ENCODE measurements at regions not wholly inside any gene's neighbourhood (a gene's known extent, or its start where the extent isn't known, plus 50 kb on each side); places are given as distances from the start of the nearest gene placed in this dataset.
"Not testable (repeated sequence)": the region's sequence is repeated elsewhere in the genome, so short reads cannot be mapped to it uniquely, and the experiment has no call there.

DNA sequence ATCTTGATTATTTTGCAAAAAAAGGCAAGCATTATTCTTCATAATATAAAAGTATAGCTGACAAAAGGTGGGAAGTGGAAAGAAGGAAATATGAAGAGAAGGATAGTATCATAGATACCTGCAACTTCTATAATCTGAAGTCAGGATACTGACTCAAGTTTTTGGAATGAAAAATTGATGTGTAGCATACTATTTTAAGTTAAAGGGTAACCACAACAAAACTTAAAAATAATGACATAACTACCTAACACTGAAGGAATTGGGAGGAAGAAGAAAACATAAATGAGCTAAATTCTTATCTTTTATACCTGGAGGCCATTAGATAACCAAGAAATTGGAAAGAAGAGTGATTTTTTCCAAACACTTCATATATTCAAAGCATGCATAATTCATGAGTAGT, 51.8 kb upstream of the TLE1 start:
- no peak for DNase-seq (ENCODE audit: low read depth, low spot score)

DNA sequence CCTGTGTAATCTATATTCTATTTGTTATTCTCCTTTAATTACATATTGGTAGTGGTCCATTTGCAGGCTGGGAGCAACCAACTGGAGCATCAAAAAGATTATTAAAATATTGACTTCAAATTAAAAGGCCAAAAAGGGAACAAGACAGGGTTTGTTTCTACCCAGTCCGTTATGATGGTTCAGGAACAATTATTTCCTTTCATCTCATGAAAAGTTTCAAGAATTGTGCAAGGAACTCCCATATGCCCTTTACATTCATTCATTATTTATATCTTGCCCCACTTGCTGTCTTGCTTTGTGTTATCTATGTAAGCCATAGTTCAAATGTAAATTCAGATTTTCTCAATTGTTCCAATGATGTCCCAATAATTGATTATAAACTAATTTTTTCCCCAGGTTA, 58.7 kb upstream of the TLE1 start:
- DNase-seq (ENCODE audit: low read depth, low spot score), result no peak

DNA sequence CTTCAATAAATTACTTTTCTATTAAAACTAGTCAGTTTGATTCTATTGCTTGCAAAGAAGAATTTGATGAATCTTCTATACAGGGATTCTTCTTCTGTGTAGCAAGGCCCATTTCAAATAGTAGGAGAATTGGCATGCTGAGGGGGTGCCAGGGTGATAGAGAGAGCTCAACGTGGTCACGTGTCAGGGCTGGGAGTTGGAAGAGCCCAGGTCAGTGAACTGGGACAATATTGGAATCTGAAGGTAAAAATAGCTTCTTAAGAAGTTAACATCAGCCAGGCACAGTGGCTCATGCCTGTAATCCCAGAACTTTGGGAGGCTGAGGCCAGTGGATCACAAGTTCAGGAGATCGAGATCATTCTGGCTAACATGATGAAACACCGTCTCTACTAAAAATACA, 64.1 kb upstream of the TLE1 start:
- no peak for DNase-seq (ENCODE audit: low read depth, low spot score)

DNA sequence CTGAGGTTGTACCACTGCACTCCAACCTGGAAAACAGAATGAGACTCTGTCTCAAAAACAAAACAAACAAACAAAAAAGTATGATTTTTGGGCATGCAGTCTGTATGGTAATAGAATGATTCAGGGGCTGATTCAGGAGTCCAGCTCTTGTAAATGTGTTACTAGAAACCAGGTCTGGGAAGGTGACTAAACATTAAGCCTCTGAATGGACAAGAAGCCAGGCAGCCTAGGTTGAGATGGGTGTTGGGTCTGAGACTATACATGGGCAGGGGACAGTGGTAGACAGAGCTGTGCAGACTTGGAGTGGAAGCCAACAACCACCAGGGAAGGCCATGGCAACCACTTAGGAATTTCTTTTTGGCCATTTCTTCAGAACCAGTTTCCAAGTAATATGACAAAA, 64.9 kb upstream of the TLE1 start:
- DNase-seq (ENCODE audit: low read depth, low spot score), result no peak

DNA sequence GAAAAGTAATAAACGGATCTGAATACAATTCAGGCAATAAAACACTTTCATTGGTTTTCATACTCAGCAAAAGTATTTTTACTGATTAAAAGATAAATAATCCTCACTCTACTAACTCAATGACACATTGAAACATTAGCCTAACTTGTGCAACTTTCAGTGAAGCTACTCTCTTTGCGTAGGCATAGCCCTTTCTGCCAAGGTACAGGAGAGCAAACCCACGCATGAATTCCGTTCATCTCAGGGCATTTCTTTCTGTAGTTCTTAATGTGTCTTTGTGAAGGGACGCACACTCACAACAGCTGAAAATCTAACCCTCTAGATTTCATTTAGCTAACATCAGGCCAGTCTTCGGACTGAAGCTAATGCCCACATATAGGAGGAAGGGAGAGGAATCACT, 66.4 kb upstream of the TLE1 start:
- no peak for DNase-seq (ENCODE audit: low read depth, low spot score)

DNA sequence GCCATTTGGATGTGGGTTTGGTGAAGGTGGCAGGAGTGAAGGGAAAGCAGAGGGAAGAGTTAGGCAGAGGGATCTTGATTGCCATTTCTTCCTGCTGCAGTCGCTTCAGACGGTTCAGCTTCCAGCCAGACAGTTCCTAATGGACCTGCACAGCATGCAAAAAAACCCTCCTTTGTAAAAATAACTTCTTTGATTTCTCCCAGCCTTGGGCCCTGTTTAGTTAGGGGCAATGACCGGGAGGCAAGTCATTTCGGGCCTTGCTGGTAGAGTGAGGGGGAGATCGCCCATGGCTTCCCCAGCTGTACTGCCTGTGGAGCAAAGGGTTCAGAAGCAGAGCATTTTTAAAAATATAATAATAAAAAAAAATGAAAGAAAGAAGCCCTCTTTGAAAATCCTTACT, 67.2 kb upstream of the TLE1 start:
- no peak for DNase-seq (ENCODE audit: low read depth, low spot score)

DNA sequence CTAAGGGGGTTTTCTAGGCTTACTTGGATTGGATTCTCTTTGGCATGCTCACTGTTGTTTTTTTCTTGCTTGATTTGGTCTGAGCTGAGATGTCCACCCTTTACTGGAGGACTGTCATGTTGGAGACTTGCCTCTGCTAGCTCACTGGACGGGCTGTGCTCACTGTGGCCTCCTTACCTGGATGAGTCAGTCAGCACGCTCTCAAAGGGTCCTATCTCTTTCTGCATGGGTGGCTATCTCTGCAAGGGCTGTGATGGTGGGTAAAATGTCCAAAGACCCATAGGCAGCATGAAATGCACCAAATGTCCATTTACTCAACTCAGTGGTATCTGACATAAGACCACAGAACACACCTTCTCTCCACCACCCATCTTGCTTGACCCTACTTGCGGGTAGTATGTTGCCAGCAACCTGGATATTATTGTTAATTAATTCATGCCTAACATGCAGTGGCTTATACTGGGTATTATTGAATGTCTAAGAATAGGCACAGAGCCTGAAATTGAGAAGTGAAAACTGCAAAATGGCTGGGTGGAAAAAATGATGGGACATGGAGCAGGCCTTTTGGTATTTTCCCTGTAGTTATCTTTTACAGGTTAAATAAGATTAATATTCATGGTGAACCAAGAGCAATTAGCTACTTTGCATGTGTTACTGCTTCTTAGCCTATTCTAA, 68.9 kb upstream of the TLE1 start:
- DNase-seq (ENCODE audit: low read depth, low spot score), result no peak

DNA sequence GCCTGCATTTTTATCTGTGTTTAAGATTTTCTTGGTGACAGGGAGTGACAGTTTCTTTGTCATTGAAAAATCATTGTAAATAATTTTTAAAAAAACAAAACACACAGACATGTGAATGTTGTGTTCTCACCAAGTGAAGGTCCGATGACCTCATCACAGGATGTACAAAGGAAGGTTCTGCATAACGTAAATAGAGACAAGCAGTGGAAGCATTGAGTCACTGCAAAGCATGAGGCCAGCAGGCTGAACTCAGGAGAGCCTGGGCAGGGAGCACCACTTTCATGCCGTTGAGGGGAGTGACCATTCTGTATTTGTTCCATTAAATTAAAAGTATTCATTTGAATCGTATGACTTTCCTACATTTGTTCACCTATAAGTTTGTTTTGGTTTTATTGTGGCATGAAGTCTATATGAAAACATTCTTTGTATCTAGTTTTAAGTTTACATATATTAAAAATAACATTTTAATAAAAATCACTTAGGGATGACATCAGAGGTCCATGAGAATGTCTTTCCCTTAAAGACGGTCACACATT, 70.4 kb upstream of the TLE1 start:
- DNase-seq (ENCODE audit: low read depth, low spot score), result peak; percentile 54

DNA sequence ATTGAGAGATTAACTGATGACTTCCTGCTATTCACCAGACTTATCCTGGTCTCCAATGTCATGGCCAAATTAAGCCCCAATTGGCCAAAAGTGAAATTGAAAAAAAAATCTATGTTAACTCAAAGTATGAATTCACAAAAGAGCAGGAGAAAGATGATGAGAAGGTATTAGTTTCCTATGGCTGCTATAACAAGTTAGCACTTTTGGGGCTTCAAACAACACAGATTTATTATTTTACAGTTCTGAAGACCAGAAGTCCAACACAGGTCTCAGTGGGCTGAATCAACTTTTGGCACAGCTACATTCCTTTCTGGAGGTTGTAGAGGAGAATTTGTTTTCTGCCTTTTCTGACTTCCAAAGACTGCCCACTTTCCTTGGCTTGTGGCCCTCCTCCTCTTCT, 78.6 kb upstream of the TLE1 start:
- no peak for DNase-seq (ENCODE audit: low read depth, low spot score)

DNA sequence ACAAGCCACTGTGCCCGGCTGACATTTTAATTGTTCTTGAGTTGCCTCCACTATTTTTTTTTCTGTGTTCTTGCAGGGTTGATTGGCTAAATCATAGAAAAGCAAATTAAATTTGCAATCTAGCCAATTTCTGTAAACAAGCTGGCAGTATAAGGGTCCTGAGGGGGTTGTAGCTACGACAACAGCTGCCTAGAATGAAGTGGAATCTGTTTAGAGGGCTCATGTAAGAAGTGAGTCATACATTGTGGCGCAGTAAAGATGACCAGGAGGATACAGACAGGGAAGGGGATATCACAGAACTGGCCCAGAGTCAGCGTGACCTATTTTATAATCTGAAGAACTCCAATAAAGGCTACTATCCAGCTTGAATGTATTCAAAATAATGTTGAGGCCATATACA, 82.2 kb upstream of the TLE1 start:
- no peak for DNase-seq (ENCODE audit: low read depth, low spot score)

DNA sequence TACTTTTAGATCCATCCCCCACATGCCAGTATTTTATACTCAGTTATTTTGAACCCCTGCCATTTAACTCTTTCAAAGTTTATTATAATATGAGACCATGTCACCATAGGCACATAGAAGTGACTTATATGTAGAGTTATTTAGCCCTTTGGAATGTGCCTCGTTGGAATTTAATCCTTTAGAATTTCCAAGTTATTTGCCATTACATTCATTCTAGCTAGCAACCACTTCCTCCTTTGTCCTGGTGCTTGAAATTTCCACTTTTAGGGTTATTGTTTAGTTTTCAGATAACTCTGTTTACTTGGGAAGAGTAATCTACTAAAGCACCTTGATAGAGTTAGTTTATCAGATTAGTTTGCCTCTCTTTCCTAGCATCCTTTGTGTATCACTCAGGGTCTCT, 82.8 kb upstream of the TLE1 start:
- no peak for DNase-seq (ENCODE audit: low read depth, low spot score)

DNA sequence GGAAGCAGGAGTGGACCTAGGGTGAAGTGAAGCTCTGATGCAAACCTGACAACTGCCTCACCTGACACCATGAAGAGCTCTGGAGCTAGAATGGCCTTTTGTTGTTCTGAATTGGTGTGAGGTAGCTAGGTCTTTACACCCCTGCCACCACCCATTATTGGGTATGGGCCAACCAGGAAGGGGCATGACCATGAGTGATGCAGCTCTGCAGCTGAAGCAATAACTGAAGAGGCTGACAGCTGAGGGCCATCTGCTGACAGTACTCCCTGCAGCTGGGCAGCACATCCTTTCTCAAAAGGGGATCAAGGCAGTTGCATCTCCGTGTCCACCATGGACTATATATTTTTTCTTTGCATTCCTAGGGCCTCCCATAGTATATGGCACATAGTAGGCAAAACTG, 87.0 kb upstream of the TLE1 start:
- no peak for DNase-seq (ENCODE audit: low read depth, low spot score)

DNA sequence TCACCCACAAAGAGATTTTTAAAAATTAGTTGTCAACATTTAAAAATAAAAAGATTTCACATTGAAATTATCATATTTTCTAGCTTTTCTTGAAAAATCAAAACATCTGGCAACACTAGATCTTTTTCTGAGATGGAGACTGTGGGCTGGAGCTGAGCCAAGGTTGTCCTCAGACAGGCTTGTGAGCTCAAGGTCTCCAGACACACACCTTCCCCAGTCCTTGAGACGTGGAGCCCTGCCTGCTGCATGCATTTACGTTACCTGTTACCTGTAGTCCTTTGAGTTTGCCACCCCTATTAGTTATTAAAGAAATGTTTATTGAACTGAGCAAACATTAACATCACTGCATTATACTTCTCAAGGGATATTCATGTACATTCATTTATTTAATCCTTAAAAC, 87.5 kb upstream of the TLE1 start:
- no peak for DNase-seq (ENCODE audit: low read depth, low spot score)

DNA sequence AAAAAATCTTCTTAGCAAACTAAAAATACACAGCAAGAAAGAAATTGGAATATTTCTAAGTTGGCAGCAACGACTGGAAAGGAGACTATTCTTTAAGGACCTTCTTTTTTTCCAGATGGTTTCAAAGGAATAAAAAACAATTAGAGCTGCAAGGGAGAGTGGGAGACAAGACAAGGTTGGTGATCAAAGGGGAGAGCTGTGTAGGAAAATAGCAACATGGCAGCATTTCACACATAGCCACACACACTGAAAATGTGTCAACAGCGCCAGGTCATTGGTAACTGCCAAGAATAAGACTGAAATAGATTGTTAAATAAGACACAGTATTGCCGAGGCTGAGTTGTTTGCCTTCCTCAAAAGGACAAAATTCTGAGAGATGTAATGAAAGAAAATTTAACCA, 88.1 kb upstream of the TLE1 start:
- no peak for DNase-seq (ENCODE audit: low read depth, low spot score)

DNA sequence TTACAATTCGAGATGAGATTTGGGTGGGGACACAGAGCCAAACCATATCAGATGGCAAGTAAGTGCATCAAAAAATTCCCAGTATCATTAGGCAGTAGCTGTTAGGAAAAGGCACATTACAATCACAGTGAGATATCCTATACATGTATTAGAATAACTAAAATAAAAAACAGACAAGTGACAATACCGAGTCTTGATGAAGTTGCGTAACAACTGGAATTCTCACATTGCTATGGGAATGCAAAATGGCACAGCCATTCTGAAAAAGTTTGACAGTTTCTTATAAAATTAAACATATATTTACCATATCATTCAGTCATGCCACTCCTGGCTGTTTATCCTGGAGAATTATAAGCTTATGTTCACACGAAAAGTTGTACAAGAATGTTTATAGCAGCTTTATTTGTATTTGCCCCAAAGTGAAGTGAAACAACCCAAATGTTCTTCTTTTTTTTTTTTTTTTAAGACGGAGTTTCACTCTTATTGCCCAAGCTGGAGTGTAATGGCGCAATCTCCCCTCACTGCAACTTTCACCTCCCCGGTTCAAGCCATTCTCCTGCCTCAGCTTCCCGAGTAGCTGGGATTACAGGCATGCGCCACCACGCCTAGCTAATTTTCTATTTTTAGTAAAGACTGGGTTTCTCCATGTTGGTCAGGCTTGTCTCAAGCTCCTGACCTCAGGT, 93.1 kb upstream of the TLE1 start:
- DNase-seq (ENCODE audit: low read depth, low spot score), result no peak

DNA sequence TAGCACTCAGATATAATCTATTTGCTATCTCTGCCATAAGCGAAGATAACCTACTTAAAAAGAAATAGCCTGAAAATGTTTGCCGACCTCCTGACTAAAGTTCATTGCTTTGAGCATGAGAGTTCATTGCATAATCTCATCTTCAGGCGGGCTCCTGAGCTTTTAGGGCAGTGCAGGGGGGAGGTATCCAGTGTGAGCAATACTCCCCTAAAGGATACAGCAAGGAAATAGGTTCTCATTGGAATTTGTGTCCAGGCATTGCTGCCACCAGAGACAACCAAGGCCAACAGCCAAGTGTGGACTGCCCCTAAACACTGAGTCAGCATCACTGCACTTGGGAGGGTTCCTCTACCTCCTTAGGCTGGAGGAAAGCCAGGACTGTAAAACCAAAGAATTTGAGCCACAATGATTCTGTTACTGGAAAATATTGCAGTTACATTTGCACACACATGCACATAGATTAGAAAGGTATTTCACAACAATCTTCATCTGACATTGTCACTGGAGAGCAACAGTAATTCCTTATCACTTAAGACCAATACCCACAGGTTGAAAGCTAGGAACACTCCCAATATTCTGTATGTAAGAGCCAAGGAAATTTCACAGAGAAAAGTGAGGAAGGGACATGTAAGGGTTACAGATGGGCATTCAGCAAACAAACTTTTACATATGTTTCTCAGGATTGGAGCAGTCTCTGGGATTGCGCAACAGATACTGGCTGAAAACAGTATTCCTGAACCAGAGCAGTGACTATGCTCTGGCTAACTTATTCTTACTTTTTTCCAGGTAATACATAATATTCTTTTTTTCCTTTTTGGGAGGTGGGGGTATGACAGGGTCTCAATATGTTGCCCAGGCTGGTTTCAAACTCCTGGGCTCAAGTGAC, 98.6 kb upstream of the TLE1 start:
- peak; percentile 17 for DNase-seq (ENCODE audit: low read depth, low spot score)

DNA sequence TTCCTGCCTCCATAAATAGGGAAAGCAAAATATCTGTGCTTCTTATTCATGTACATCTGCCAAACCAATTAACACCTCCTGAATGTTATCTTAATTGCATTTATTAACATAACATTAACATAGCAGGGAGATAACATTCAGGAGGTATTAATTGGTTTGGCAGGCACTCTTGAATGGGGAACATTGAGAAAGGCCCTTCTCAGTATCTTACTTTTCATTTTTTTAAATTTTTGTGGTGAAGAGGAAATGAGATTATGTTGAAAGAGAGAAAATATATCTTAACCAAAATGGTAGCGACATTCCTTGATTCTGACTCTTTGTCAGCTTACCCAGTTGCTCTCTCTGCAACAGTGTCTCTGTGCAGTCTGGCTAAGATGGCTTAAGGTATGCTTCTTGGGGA, 100.4 kb upstream of the TLE1 start:
- no peak for DNase-seq (ENCODE audit: low read depth, low spot score)

DNA sequence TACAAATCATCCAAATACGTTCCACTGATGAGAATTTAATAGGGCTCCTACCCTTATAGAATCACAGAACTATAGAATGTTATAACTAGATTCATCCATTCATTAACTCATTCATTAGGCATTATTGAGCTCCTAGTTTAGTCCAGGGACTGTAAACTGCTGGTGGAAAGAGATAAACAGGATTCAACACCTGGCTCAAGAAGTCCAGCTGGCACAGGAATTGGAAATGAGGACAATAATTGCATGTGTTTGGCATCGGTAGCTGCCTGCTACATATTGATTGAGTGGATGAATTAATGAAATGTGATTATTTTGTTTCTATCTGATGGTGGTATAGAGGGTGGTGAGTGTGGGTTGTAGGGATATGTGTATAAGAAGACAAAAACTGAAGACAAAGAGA, 100.8 kb upstream of the TLE1 start:
- no peak for DNase-seq (ENCODE audit: low read depth, low spot score)

DNA sequence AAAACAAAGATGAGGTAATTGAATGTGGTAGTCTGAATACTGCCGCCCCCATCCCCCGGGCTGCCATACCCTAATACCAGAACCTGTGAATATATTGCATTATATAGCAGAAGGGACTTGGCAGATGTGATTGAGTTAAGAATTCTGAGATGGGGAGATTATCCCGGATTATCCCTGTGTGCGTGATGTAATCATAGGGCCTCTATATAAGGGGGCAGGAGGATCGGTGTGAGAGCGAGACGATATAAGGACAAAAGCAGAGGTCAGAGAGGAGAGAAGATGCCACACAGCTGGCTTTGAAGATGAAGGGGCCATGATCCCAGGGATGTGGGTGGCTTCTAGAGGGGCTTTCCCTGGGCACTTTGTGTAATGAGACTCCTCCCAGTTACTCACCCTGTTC, 101.7 kb upstream of the TLE1 start:
- no peak for DNase-seq (ENCODE audit: low read depth, low spot score)

DNA sequence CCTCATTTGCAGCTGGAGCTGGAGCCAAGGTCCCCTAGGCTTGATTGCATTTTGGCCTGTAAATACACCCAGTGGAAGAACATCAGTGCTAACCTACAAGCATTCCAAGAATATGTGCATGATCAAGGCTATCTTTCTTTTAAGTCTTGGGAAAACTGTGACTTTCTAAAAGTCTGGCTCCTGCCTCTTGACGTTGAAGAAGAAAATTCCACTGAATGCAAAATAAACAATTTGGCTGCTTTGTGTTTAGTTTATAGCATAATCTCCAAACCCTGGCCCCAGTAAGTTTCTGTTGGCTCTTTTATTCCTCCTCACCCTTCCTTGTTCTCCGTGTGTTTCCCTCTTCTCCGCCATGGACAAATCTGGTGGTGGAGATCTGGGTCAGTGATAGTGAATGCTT, 109.3 kb upstream of the TLE1 start:
- DNase-seq (ENCODE audit: low read depth, low spot score), result no peak

DNA sequence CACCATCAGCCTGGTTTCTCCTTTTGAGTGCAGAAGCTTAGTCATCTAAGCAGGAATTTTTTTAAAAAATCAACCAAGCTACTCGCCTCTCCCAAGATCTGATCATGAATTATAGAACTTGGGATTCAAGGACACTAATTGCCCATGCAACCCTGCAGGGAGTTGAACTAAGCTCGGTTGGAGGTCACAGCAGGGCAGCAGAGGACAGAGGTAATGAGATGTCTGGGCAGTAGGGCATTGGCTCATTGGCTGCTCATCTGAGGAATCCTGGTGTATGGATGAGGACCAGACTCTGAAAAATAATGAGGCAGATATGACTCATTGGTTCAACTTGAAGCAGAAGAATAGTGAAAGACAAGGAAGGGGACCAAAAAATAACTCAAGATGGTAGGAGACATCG, 111.8 kb upstream of the TLE1 start:
- no peak for DNase-seq (ENCODE audit: low read depth, low spot score)

DNA sequence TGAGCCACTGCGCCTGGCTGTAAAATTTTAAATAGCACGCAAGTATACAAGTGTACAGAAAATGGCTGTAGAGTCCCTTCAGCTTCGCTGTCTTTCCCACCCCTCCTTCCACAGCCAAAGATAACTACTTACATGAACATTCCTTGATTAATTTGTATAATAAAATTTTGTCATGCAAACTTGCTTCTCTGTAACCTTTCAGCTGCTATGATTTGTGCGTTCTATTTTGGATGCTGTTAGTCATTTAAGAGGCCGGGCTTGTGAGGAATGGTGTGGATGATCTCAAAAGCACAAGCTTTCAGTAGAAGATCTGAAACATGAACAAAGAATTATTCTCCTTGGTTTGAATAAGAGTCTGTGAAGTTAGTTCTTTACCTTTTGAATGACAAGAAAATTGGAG, 115.0 kb upstream of the TLE1 start:
- no peak for DNase-seq (ENCODE audit: low read depth, low spot score)

DNA sequence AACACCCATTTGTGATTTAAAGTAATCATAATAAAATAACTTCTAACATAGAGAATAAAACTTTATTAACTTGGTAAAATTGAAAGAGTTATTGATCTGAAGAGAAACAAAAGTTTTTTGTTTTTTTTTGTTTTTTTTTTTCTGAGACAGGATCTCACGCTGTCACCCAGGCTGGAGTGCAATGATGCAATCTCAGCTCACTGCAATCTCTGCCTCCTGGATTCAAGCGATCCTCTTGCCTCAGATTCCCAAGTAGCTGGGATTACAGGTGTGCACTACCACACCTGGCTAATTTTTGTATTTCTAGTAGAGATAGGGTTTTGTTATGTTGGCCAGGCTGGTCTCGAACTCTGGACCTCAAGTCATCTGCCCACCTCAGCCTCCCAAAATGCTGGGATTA, 116.5 kb upstream of the SPATA31D4 start:
- not testable (repeated sequence) for DNase-seq (ENCODE audit: low read depth, low spot score)

Data from brain pericyte (primary cell).